Femur (tissue), 1 donor: ENCODE measurements at regions not wholly inside any gene's neighbourhood (a gene's known extent, or its start where the extent isn't known, plus 50 kb on each side); places are given as distances from the start of the nearest gene placed in this dataset.

Experiments used
- DNase-seq: peaks from one replicate; pipeline ENCODE4 v3.0.0-alpha.2; 2017

DNA sequence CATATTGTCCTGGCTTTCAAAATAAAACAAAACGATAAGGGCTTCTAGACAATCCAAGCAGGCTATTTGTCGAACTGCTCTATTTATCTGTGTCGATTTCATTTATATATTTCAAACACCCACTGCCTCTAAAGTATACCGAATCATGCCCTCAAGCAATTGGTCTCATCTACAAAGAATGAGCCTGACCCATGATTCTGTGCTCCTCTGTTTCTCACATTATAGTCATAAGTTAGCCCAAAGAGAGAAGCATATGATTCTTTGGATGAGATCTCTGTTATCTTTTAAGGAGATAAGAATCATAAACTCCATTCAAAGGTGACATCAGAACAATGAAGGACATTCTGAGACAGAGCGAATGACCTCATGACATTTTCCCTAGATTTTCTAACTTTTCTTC lies 191.1 kb downstream of the MAP2K6 start:
- no peak for DNase-seq

DNA sequence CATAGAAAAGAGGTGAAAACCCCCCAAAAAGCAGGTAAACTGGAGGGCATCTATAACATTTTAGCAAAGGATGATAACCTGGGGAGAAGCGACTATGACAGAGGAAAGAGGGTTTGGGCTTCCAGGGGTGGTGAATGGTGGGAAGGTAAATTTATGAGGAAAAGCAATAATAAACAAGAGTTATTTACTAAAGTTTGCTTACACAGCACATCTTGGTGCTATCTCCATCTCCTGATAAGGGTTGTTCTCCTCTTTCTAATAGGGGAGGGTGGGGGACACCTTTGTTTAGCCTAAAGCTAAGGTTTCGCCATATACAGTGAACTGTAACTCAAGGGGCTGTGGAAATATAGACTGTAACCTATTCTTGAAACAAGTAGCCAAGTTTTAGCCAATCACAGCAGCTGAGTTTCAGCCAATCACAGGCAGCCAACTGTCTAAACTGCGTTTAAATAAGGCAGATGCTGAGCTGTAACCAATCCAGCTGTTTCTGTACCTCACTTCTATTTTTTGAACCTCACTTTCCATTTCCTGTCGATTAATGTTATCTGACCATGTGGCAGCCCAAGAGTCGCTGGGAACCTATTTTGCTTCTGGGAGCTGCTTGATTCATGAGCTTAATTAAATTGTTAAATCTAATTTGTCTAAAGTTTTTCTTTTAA lies 191.8 kb downstream of the MAP2K6 start:
- no peak for DNase-seq

DNA sequence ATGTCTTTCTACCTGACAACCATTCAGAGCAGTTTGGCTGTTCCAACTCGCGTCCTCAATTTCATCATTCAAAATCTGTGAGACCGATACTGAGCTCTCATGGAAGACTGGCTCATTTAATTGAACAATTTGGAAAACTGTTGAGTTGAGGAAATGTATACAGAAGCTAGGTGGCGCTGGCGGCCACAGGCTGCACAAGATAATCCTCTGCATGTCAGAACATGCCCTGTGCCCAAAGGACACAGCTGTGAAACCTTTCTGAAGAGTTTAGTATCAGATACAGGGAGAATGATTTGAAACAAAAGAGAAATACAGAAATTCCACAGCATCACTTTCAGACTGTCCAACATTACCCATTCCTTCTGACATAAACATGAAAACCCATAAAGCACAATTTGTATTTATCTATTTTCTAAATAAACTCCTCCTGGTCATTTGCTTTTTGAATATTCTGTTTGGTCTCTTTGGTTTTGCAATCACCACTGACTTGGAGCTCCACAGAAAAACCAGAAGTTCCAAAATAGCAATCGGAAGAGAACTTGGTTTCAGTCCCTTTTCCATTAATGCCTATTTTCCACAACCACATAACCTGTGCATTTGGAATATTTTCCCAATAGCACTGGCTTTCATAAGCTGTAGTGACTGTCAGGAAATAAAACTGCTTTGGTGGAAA lies 192.8 kb downstream of the MAP2K6 start:
- DNase-seq, result peak; percentile 77

DNA sequence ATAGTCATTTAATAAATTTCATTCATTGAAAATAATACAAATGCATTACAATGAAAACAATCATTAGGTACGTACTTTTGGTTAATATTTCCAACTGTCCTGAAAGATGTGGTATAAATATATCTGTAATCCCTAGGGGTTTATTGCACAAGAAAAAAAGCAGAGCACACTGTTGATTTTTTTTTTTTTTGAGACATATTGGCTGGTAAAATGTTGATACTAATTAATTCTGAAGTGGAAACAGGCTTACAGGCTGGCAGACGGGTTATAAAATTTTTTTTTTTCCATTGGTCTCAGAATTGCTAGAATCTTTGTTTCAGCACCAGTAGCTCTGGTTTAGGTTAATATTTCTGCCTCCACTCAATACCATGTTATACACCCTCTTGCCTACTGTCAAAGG lies 193.6 kb downstream of the MAP2K6 start:
- DNase-seq, result no peak

DNA sequence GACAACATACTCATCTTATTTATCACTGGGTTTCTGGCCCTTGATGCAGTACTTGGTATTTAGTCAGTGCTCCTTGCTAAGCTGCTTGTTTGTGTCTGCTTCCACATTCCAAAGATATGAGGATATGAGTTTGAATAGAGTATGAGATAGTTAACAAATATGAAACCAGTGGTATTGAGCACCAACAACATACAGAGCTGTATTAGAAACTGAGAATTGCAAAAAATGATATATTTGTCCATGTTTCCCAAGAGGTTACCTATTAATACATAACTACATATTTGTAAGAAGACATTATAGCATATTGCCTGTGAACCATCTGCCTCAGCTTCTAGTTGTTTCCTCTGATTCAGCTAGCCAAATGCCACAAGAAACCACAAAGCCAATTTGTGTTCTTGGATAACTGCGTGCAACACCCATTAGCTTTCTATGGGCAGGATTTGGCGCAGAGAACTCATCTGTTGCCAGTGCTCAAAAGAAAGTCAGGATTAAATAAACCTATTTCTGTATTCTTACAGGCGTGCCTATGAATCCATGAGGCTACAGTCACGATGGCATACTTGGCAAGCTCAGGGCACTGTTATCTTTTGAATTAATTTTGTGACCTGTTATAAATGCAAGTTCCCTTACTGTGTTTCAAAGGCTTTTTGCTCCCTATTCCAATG lies 194.4 kb downstream of the MAP2K6 start:
- peak; percentile 29 for DNase-seq

DNA sequence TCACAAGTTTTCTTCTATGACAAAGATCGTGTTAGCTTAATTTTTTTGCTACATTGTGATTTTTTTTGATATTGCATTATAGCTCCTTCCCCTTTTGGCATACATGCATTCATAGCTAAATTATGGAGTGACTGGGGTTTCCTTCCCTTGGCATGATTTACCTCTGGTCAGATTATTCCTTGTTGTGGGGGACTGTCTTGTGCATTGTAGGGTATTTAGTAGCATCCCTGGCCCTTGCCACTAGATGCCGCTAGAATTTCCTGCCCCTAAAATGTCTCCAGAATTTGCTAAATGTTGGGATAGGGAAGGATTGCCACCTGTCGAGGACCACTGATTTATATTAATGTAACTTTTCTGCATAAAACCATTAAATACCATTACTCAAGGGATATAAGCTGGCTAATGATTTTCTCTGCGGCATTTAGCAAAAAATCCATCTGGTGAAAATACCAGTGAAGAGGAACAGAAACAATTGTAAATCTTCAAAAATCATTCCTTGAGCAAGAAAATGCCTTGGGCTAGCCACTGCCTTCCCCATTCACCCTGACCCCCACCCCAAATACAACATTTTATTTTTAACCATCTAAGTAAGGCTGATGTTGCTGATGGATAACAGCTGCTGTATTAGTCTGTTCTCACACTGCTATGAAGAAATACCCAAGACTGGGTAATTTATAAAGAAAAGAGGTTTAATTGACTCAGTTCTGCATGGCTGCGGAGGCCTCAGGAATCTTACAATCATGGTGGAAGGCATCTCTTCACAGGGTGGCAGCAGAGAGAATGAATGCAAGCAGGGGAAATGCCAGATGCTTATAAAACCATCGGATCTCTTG lies 195.2 kb downstream of the MAP2K6 start:
- no peak for DNase-seq

DNA sequence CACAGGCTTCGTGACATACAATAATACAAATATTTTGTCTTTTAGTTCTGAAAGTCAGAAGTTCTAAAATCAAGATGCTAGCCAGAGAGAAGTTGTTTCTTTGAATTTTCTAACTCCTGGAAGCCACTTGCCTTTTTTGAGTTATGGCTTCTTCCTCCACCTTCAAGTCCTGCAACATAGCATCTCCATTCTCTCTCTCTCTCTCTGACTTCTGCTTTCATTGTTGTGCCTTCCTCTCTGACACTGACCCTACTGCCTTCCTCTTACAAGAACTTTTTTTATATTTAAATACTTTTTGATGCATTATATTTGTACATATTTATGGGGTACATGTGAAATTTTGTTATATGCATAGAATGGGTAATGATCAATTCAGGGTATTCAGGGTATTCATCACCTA lies 205.9 kb downstream of the MAP2K6 start:
- no peak for DNase-seq

DNA sequence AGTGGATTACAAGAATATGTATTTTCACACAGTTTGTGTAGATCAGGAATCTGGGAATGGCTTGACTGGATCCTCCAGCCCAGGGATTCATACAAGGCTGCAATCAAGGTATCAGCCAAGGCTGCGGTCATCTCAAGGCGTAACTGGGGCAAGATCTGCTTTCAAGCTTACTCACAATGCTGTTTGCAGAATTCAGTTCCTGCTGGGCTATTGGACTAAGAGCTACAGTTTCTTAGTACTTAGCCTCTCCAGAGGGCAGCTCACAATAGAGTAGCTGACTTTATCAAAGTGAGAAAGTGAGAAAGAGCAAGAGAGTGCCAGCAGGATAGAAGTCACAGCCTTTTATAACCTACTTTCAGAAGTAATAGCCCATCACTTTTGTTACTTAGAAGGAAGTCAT lies 211.0 kb downstream of the MAP2K6 start:
- DNase-seq, result no peak

DNA sequence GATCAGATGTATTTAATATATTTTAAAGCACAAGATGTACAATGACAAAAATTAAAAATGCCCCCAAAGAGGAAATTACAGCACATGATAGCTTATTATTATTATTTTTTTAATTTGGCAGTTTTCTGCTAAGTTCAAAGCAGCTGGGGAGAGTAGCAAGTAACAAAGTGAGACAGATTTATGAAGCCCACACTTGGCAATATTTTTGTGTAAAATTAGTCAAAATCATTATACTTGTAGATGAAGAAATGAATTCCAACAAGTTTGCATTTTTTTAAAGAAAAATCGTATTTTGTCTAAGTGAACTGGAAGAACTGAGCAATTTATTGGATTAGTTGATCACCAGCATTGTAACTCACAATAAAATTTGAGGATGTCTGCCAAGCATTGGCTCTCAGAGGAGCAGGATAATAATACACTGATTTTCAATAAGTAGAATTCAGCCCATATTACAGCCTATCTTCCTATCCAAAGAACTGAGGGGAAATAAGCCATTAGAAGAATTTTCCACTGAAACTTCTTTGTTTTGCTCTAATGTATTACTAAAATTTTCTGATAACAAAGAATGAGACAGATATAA lies 215.6 kb downstream of the MAP2K6 start:
- no peak for DNase-seq

DNA sequence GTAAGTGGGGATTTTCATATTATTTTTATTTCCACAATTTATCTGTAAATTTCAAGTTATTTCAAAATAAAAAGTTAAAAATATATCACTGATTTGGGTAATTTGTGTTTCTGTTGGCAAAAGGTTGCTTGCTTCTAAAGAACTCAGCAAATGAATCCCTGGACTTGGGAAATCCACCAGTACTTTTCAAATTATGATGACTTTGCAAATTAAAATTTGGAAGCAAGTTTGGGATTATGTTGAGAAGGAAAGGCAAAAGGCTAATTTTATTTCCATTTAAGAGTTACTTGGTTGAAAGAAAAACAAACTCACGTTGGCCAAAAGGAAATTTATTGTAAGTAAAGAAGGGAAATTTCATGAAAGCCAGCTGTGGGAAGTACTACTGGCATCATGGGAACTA lies 220.3 kb downstream of the MAP2K6 start:
- DNase-seq, result no peak

DNA sequence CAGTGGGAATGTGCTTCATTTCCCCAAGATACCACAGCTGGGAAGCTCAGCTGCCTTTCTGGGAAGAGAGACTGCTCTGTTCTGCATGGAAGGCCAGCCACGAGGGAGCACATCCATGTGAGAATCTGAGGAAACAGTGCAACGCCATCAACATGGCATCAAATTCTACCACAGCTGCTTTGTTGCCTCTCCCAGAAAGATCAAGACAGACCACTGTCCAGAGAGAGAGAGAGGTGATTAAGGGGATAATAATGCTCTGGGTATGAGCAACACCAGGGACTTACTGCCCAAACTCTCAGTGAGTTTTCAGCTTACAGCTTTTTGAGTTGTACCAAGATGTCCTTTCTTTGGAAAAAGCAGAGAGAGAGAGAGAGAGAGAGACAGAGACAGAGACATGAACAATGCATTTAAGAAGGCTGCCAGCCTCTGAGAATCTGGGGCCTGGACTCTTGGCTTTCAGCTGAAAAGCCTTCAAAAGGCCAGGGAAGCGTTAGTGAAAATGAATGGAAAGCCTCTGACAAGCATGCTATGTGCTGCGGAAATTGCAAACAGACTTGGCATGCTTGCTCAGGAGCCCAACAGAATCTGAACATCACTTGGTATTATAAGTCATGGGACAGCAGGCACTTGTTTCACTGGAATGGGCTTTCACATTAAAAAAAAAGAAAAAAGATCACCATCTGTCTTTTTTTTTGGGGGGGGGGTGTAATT lies 223.1 kb downstream of the MAP2K6 start:
- no peak for DNase-seq

DNA sequence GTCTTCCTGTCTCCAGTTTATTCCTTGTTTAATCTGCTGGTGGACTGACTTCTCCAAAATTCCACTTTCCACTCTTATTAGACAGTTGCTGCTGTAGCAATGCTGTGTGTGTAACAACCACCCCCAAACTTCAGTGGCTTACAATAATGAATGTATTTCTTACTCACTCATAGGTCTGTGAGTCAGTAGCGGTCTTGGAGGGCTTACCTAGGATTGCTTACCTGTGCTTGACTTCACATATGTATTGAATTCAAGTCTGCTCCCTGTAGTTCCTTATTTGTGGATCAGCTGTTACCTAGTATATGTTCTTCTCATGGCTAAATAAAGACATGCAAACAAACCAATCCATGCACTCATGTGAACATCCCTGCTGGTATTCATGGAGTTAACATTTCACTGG lies 224.6 kb downstream of the MAP2K6 start:
- no peak for DNase-seq

DNA sequence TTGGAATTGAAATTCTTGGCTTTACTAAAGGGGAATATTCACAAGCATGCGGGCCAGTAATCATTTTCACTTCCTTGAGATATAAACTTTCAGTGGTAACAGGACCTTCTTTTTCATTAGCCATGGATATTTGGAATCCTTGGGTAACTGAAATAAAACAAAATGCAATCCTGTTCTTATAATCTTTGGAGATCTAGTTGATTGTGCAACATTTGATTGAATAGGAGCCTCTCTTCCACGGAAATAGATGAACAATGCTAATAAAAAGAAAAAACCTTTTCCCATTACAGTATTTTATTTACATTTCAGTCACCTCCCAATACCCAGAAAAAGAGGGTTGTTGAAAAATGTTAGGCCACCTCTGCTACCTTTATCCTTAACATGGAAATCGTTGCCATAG lies 225.6 kb downstream of the MAP2K6 start:
- DNase-seq, result no peak

DNA sequence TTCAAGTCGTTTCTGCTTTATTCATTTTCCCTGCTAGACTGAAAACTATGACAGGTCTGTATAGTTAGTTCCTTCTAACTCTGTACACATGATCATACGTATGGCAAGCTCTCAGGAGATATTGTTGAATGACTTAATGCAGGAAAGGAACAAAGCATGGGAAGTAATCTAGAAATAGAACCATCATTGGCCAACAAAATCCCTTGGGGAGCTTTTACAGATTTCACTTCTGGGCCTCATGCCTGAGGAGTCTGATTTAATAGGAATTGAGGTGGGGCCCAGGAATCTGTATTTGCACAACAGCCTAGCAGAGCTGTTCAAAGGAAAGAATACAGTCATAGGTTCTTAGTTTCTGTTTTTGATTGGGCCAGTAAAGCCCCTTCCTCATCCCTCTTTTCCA lies 229.2 kb downstream of the MAP2K6 start:
- DNase-seq, result no peak

DNA sequence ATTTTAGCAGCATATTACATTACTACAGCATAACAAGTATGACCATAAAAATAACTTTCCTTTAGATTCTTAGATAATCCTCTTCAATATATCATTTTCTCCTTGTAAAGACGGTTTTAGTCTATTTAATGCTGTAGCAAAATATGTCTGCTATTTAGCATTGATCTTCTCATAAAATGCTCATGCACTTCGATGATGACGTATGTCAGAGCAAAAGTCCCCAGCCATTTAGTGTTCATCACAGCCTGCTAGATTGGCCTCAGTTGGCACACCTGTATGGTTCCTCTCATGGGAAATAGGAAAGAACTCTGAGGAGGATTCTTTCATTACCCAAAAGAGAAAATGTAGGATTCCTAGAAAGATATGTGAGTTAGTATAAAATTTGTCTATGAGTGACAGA lies 232.2 kb downstream of the MAP2K6 start:
- no peak for DNase-seq

DNA sequence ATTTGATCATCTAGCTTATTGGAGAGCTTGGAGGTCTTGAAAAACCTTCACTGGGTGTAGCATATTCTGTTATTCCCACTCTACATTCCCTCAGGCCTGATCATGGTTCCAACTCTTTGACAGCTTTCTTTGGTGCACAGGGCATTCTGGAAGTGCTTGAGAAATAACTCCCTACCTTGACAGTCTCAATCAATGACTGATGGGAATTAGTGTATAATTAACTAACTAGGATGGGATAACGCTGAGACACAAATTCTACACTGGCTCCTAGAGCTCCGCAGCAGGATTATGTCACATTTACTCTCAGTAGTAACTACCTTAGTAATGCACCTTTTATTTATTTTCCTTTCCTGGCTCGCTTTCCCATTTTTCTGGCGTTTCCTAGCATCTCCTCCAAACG lies 236.4 kb downstream of the MAP2K6 start:
- no peak for DNase-seq

DNA sequence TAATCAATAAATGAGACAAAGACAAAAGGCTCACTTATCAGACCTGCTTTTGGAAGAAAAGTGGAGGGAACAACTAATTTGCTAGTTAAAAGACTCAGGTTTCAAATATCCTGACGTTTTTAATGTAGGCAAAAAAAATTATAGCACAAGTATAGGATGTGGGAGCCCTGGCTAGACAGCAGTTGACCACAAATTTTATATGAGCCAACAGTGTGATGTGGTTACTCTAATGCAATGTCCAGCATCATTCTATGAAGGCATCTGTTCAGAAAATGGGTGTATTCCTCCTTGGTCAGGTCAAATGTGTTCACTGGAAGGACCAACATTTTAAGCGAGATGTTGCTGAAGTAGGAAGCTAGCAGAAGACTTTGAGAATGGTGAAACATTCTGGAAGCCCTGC lies 237.4 kb downstream of the MAP2K6 start:
- DNase-seq, result no peak

DNA sequence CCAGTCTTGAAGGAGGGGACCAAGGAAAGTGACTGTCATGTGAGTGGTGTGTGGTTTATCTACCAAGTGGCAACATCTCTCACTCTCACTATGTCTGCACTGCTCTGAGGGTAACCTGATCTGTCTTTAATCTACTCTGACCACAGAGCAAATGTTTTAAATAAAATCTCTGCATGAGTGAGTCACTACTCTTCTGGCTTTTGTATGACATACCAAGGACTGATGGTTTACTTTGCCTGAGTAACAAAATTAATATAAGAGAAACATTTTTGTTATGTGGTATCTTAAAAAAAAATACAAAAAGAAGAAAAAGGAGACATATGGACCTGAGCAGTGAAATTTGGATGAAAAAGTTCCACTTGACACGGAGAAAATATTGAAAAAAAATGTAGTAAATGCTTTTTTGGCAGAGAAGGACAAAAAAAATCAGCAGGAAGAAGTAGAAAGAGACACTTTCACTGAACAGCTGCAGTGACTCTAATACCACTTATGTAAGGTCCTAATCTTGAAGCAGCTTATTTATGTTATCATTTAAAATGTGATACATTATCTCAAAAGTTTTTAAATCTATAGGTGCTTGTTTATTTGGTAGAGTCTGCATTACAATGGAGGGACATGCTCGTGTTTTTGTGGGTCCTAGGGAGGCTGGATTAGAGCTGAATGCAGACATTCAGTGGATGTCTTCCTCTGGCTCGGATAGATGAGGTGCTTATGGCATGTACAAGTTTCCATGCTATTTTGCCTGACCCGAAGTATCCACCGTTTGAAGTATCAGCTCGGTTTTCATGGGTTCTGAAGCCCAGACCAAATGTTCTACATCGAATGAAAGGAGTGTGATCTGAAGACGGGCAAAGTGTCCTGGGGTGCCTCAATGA lies 240.7 kb downstream of the MAP2K6 start:
- DNase-seq, result no peak

DNA sequence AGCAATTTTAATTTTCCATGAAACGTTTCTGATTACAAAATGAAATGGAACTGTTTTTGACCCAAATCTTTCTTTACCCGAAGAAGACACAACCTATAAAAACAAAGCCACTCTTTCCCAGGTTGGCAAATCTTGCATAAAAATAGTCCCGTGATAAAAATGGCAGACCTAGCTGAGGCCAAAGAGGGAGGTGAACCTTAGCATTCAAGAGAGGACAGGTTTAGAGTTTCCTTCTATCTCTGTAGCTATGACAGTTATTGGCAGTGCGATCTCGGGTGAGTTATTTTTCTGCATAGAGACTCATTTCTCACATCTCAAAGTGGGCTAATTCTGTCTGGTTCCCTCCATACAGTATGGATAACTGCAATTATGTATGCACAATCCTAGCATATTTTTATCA lies 241.4 kb downstream of the MAP2K6 start:
- no peak for DNase-seq

DNA sequence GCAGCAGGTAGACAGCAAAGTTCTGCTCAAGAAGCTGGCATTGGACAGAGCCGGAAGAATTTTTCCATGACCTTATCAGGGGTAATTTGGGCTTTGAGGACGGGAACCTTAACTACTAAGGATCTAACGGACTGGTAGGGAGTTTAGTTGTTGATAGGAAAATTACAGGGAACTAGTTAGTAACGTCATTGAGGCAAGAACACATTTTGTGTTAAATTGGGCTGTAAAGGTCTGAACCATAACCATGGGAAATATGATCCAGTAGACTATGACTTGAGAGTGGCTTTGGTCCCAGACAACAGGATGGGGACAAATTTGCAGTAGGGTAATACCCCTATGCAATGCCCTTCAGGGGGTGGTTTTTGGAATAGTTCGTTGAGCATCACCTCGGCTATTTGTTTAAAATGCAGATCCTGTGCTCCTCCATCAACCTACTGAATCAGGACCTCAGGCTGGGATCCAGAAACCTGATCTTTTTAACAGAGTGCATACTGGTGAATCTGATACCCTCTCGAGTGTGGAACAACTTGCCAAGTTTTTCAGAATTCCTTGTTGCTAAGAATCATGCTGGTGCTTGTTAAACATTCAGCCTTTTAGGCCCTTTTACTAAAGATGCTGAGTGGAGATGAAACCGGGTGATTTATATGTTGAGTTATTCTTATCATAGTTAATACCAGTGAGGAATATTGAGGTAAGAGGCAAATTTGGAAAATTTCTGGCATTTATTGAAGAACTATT lies 255.1 kb downstream of the MAP2K6 start:
- no peak for DNase-seq

DNA sequence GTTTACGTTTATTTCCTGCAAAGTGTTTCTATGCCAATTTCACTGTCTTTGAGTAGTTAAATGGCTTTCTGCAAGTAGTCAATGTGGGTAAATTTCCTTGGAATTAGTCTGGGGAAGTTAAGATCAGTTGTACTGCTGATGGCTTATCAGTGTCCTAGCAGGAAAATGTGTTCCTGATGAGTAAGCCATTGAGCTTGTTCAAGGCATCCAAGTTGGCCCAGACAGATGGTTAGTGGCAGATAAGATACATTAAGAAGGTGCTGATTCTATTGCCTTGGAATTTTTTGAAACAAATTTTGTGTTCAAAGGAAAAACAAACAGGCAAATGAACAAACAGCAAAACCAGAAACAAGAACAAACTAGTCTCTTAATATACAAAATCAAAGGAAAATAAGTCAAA lies 258.4 kb downstream of the MAP2K6 start:
- DNase-seq, result no peak
